Left lung (tissue), 4 donors: ENCODE measurements at regions not wholly inside any gene's neighbourhood (a gene's known extent, or its start where the extent isn't known, plus 50 kb on each side); places are given as distances from the start of the nearest gene placed in this dataset.

Experiments used
- ATAC-seq: fragments of 200-7000 bp; cut with Tn5 transposase; one replicate; pipeline ENCODE4 v1.9.1; 2020; ENCODE audit warnings: moderate library complexity
- DNase-seq, 4 donors: peaks; one replicate each; pipeline ENCODE4 v3.0.0-alpha.2; 2013 to 2020
- H3K27ac ChIP-seq, 2 donors: fragments of 200-600 bp; sonication (generic) in 1 of 2; one replicate each; pipeline versions ENCODE4 v1.5.0 to v1.8.0; 2020 to 2021
- H3K27me3 ChIP-seq, 2 donors: fragments of 200-600 bp; sonication (generic) in 1 of 2; one replicate each; pipeline versions ENCODE4 v1.5.0 to v1.8.0; 2020 to 2021
- H3K36me3 ChIP-seq, 2 donors: fragments of 200-600 bp; sonication (generic) in 1 of 2; one replicate each; pipeline versions ENCODE4 v1.5.0 to v1.8.0; 2020 to 2021
- H3K4me1 ChIP-seq, 2 donors: fragments of 200-600 bp; one replicate each; pipeline ENCODE4 v1.8.0; 2021
- H3K4me3 ChIP-seq, 2 donors: fragments of 200-600 bp; sonication (generic) in 1 of 2; one replicate each; pipeline versions ENCODE4 v1.5.0 to v1.8.0; 2020 to 2021; ENCODE audit warnings: mild to moderate bottlenecking in 1 of 2
- H3K9me3 ChIP-seq, 2 donors: fragments of 200-600 bp; sonication (generic) in 1 of 2; one replicate each; pipeline versions ENCODE4 v1.5.0 to v1.8.0; 2020 to 2021
- intact Hi-C, 2 donors: fragments of 100-400 bp; cut with DNase I; formaldehyde crosslinking; loops; one replicate each; pipeline versions ENCODE4 v1.11.2 to v1.14.2; 2022
- TF ChIP-seq, protein P1 (sequence below), 2 donors: fragments of 200-600 bp; sonication (generic) in 1 of 2; IDR thresholded peaks; one replicate each; pipeline versions ENCODE4 v1.5.0 to v1.8.0; 2021; ENCODE audit warnings: antibody characterized with exemption in 2 of 2
- donor health status: DM: no; HTN: yes; CAD: no.
- donor health status: DM: no; HTN: no; CAD: no.

DNA sequence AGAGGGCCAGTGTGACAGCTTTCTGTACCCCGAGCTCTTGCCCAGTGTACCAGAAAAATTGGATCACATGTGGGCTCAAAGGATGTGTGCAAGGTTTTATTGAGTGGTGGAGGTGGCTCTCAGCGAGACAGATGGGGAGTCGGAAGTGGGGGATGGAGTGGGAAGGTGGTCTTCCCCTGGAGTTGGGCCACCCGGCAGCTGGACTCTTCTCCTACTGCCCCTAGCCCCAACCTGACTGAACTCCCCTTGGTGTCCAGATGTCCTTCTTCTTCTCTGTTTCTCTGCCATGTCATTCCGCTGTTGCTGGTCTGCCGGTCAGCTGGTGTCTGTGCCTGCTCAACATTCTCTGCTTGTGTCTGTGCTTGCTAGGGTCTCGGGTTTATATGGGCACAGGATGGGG lies 217.9 kb downstream of the RRAGC start:
- ATAC-seq (no peak), DNase-seq (no peak)
- Histone ChIP-seq H3K27ac (no peak overlapping the region), H3K4me1 (no peaks in the 10 kb centered on the region), H3K4me3 (no peak overlapping the region), H3K27me3 (peaks cover 0 to 8% of the 10 kb centered on the region in 2 donors), H3K36me3 (no peaks in the 10 kb centered on the region), H3K9me3 (no peaks in the 10 kb centered on the region)
- TF ChIP-seq, protein P1, sequence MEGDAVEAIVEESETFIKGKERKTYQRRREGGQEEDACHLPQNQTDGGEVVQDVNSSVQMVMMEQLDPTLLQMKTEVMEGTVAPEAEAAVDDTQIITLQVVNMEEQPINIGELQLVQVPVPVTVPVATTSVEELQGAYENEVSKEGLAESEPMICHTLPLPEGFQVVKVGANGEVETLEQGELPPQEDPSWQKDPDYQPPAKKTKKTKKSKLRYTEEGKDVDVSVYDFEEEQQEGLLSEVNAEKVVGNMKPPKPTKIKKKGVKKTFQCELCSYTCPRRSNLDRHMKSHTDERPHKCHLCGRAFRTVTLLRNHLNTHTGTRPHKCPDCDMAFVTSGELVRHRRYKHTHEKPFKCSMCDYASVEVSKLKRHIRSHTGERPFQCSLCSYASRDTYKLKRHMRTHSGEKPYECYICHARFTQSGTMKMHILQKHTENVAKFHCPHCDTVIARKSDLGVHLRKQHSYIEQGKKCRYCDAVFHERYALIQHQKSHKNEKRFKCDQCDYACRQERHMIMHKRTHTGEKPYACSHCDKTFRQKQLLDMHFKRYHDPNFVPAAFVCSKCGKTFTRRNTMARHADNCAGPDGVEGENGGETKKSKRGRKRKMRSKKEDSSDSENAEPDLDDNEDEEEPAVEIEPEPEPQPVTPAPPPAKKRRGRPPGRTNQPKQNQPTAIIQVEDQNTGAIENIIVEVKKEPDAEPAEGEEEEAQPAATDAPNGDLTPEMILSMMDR (IDR thresholded peaks at IDR 0.05) = no peak
- intact Hi-C loops = no loop called here

DNA sequence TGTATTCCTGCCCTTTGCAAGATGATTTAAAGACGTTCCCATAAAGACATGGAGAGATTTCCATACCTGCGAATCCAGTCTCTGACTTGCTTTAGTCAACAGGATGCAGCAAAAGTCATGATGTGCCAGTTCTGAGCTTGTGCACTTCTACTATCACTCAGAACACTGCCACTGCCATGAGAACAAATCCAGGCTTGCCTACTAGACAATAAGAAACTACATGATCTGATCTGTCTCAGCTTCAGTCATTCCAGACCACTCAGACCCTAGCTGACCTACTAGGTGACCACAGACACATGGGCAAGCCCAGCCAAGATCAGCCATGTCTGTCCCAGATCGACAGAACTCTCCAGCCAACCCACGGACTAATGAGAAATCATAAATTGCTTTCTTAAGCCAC lies 219.2 kb downstream of the RRAGC start:
- no peaks in the 10 kb centered on the region for H3K36me3 ChIP-seq
- H3K9me3 ChIP-seq = no peaks in the 10 kb centered on the region
- DNase-seq = no peak
- no peak overlapping the region for H3K27ac ChIP-seq
- intact Hi-C loops = no loop called here
- H3K4me3 ChIP-seq = no peak overlapping the region
- ATAC-seq = no peak
- peaks cover 0 to 20% of the 10 kb centered on the region in 2 donors for H3K27me3 ChIP-seq
- TF ChIP-seq, protein P1 (IDR thresholded peaks at IDR 0.05) = no peak
- no peaks in the 10 kb centered on the region for H3K4me1 ChIP-seq

DNA sequence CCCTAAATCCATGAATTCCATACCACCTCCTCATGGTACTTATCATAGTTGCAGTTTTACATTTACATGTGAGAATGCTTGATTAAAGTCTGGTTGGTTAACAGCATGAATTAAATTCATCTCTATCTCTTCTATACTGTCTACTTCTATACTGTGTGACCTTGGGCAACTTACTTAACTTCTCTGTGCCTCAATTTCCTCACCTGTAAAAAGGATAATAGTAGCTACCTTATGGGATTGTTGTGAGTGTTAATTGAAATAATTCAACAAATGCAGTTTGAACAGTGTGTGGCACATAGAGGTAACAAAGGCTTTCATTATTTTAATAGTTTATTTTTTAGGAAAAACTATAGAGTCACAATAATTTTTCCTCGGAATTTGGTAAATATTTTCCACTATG lies 231.3 kb downstream of the RRAGC start:
- H3K4me1 ChIP-seq = no peaks in the 10 kb centered on the region
- H3K27me3 ChIP-seq = peaks cover 0 to 6% of the 10 kb centered on the region in 2 donors
- H3K27ac ChIP-seq = no peak overlapping the region
- intact Hi-C loops = no loop called here
- peaks cover 0 to 8% of the 10 kb centered on the region in 2 donors for H3K9me3 ChIP-seq
- no peak overlapping the region for H3K4me3 ChIP-seq
- no peaks in the 10 kb centered on the region for H3K36me3 ChIP-seq
- DNase-seq (no peak), ATAC-seq (no peak)
- TF ChIP-seq, protein P1 (IDR thresholded peaks at IDR 0.05) = no peak

DNA sequence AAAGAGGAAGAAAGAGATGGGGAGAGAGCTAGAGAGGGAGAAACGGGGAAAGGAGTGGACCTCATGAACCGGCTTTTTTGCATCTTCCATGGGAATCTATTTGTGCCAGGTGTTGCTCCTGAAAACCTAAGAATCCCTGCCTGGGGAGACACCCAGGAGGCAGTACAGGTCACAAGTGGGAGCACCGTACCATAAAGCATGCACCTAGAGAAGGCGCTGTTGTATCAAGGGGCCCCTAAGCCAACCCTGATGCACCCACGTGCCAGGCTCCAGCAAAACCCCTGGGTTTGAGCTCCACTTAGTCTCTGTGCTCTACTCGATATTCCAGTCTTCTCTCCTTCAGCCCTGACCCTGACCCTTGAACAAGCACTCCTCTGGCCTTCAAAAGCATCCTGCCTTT lies 233.6 kb downstream of the RRAGC start:
- TF ChIP-seq, protein P1 (IDR thresholded peaks at IDR 0.05) = no peak
- no peak for DNase-seq
- H3K36me3 ChIP-seq = no peaks in the 10 kb centered on the region
- H3K27me3 ChIP-seq = peaks cover 0 to 6% of the 10 kb centered on the region in 2 donors
- H3K9me3 ChIP-seq = peaks cover 0 to 8% of the 10 kb centered on the region in 2 donors
- no peaks in the 10 kb centered on the region for H3K4me1 ChIP-seq
- intact Hi-C loops = no loop called here
- no peak overlapping the region for H3K4me3 ChIP-seq
- no peak overlapping the region for H3K27ac ChIP-seq
- ATAC-seq = no peak

DNA sequence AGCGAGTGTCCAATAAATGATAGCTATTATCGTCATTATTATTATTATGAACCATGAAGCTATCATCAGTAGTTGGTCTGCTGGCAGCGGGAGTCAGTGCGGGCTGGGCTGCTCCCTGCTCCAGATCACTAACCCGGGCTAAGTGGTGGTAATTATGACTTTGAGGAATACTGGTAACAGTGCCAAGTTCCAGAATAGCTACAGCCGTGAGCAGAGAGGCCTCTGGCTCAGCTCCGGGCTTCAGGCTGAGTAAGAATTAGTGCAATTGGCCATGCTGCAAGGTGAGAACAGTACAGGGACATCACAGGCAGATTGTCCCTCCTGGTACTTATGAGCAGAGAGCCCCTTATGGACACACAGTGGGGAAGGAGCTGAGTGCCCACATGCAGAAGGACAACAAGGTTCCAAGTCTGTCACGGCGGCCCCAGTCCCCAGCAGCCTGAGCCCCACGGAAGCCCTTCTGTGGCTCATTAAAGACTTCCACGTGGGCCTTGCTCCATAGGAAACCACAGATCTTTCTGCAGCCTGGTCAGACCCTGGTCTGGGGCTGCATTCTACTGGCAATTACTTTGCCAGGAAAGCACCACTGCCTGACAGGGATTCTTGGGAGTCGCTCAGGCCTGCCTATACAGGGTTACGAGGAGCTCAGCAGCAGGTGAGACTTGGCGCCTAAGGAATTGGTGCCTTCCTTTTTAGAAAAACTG lies 235.1 kb downstream of the RRAGC start:
- Histone ChIP-seq H3K4me1 (no peaks in the 10 kb centered on the region), H3K9me3 (peaks cover 0 to 1% of the 10 kb centered on the region in 2 donors), H3K4me3 (no peak overlapping the region), H3K36me3 (no peaks in the 10 kb centered on the region), H3K27ac (no peak overlapping the region), H3K27me3 (peaks cover 0 to 6% of the 10 kb centered on the region in 2 donors)
- DNase-seq (peak in 1 of 4 donors; percentile 32), ATAC-seq (no peak)
- intact Hi-C loops = no loop called here
- TF ChIP-seq, protein P1 (IDR thresholded peaks at IDR 0.05) = no peak
